ENCODE measurements at regions not wholly inside any gene's neighbourhood (a gene's known extent, or its start where the extent isn't known, plus 50 kb on each side); places are given as distances from the start of the nearest gene placed in this dataset.
A peak's percentile ranks its signal among the peaks of the same experiment; 100 is the strongest.

DNA sequence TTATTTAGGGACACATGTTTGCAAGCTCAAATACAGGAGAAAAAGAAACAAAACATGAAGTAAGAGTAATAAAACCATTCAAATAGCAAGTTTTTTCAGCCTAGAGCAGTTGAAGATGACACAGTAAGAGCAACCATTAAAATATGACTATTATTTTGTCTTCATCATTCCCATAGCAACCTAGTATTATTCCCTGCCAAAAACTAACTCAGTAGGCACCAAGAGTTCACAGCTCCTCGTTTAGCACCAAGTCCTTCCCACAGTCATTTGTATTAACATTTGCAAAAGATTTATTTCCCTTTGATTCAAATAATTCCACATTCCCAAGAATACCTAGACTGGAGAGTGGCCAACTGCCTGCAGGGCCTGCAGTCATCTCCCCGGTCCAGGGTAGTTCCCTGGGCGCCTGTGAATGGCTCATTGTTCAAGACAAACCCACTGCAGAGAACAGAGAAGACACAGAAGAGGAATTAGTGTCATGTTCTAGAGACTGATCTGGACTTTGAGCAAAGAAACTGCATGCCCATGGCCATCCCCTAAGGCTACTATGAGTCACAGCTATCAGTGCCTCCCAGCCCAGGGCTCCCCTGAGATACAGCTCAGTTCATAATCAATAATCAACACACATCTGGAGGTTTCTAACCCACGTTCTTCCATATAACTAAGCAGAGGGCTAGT is 139.1 kb upstream of the MAP3K1 start:
- TF ChIP-seq, protein P1, sequence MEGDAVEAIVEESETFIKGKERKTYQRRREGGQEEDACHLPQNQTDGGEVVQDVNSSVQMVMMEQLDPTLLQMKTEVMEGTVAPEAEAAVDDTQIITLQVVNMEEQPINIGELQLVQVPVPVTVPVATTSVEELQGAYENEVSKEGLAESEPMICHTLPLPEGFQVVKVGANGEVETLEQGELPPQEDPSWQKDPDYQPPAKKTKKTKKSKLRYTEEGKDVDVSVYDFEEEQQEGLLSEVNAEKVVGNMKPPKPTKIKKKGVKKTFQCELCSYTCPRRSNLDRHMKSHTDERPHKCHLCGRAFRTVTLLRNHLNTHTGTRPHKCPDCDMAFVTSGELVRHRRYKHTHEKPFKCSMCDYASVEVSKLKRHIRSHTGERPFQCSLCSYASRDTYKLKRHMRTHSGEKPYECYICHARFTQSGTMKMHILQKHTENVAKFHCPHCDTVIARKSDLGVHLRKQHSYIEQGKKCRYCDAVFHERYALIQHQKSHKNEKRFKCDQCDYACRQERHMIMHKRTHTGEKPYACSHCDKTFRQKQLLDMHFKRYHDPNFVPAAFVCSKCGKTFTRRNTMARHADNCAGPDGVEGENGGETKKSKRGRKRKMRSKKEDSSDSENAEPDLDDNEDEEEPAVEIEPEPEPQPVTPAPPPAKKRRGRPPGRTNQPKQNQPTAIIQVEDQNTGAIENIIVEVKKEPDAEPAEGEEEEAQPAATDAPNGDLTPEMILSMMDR (CRISPR knock-in tag; IDR thresholded peaks at IDR 0.05), result no peak
- 0 out of 2 replicates have a peak, but pooled peaks have one; percentile 6 for TF ChIP-seq SMC3 (IDR thresholded peaks at IDR 0.05; ENCODE audit: low read length)
- no peak for TF ChIP-seq FIP1L1 (IDR thresholded peaks at IDR 0.05; ENCODE audit: borderline replicate concordance, insufficient read depth, low read depth, low read length)
- no peak for TF ChIP-seq RFX5 (IDR thresholded peaks at IDR 0.05; ENCODE audit: low read depth, low read length)
- TF ChIP-seq FOXA1 (IDR thresholded peaks at IDR 0.05), result no peak
- no peak for TF ChIP-seq FOXA1 (CRISPR knock-in tag; IDR thresholded peaks at IDR 0.05)
- no peak for TF ChIP-seq ARNTL (CRISPR knock-in tag; IDR thresholded peaks at IDR 0.05)
- no peak for TF ChIP-seq SP4 (CRISPR knock-in tag; IDR thresholded peaks at IDR 0.05)

All from HepG2 (cell line).